ENCODE measurements at regions not wholly inside any gene's neighbourhood (a gene's known extent, or its start where the extent isn't known, plus 50 kb on each side); places are given as distances from the start of the nearest gene placed in this dataset.
"Not testable (repeated sequence)": the region's sequence is repeated elsewhere in the genome, so short reads cannot be mapped to it uniquely, and the experiment has no call there.

DNA sequence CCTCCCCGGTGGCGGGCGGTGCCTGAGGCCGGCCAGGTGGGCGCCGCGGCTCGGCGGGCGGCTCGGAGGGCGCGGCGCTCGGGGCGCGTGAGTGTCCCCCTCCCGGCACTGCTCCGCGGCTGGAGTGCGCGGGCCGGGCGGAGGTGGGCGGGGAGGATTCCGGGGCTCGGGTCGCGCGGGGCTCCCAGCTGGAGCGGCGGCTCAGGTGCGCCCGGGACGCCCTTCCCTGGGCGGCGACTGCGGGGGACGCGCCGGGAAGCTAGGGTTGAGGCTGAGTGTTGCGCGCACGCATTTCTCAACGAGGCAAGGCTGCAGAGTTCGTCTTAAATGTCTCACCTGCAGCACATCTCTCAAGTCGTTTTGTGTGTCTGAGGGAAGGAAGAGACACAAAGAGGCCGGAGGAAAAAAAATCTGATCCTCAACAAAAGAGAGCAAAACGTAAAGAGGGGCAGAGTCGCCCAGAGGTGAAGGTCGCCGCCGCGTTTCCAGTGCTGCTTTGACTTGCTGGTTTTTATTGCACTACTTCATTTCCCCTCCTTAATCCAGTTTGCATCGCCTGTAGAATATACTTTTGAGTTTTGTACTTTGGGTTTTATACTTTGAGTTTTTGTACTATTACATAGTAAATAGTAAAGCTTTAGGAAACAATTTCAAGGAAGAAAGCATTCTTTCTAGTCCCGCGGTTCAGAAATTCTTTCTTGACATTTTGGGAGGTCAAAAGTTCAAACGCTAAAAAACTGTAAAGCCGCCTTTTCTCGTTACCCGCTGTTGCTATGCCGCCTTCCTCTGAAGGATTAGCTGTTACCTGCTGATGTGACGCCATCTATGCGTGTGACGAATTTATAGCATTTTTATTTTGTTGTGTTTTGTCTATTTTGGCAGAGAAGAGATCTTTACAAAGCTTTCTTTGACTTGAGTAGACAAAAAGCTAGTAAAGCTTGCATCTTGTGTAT, 106.5 kb upstream of the STOX2 start:
- H3K27me3 Mint-ChIP-seq (ENCODE audit: low read depth) = peaks cover 66% of the 10 kb centered on the region
- DNase-seq (no peak), ATAC-seq (peak; percentile 49 to 61)
- H3K4me3 Mint-ChIP-seq = peak overlapping the region; percentile 64
- no peaks in the 10 kb centered on the region for H3K36me3 Mint-ChIP-seq (ENCODE audit: insufficient read depth)
- H3K4me1 Mint-ChIP-seq (ENCODE audit: low read depth) = peaks cover 12% of the 10 kb centered on the region
- H3K9me3 Mint-ChIP-seq = peaks cover 10% of the 10 kb centered on the region

DNA sequence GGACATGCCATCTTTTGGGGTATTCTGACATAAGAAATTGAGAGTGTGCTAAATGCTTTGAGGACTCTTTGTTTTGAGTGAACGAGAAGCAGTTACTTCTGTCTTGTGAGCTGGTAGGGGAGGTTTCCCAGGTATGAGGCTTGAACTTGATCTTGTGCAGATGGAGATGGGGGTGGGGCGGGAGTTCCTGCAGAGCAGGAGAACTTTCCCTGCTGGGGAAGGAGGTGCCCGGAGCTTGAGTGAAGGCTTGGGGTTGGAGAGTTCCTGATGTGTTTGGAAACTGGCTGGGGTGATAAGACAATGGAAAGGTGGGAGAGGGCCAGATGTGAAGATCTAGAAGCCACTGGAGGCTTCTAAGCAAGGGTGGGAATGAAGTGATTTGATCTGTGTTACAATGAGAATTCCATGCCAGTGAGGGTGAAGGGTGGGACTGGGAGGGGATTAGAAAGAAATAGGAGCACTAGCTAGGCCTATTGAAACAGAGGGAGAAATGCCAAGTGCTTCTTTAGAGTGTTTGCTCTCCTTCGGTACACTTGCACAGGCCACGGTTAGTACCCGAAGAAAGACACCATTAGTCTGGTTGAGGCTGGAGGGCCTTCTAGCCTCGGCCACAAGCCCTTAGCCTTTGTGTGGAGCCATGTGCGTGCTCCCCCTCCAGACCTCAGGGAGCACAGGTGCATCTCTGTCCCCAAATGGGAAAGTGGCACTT, 103.5 kb upstream of the STOX2 start:
- no peak for ATAC-seq

DNA sequence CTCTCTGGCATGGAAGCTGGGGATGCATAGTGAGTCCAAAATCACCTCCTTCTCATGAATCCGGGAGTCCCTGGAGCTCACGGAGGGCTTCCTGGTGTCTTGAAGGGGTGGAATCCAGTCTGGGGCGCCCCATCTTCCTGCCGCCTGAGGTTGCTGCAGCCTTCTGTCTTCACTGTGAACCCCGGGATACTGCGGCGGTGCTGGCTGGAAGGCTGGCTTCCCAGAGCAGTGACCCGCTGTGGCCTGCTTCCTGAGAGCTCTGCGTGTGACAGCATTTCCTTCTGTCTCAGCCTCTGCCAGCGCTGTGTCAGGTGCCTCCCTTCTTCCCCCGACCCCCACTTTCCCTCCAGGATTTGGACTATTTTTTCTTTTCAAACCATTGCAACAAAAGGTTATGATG, 98.8 kb upstream of the STOX2 start:
- peaks cover 16% of the 10 kb centered on the region for H3K27me3 Mint-ChIP-seq (ENCODE audit: low read depth)
- H3K9me3 Mint-ChIP-seq = no peaks in the 10 kb centered on the region
- ATAC-seq (no peak), DNase-seq (no peak)
- no peaks in the 10 kb centered on the region for H3K36me3 Mint-ChIP-seq (ENCODE audit: insufficient read depth)
- H3K4me1 Mint-ChIP-seq (ENCODE audit: low read depth) = no peaks in the 10 kb centered on the region
- H3K4me3 Mint-ChIP-seq = no peak overlapping the region

More for the DNA sequence above, 103.5 kb upstream of the STOX2 start:
- DNase-seq = no peak
- Mint-ChIP-seq H3K4me3 (no peak overlapping the region), H3K4me1 (ENCODE audit: low read depth) (peaks cover 11% of the 10 kb centered on the region), H3K9me3 (no peaks in the 10 kb centered on the region), H3K36me3 (ENCODE audit: insufficient read depth) (no peaks in the 10 kb centered on the region), H3K27me3 (ENCODE audit: low read depth) (peaks cover 49% of the 10 kb centered on the region)

DNA sequence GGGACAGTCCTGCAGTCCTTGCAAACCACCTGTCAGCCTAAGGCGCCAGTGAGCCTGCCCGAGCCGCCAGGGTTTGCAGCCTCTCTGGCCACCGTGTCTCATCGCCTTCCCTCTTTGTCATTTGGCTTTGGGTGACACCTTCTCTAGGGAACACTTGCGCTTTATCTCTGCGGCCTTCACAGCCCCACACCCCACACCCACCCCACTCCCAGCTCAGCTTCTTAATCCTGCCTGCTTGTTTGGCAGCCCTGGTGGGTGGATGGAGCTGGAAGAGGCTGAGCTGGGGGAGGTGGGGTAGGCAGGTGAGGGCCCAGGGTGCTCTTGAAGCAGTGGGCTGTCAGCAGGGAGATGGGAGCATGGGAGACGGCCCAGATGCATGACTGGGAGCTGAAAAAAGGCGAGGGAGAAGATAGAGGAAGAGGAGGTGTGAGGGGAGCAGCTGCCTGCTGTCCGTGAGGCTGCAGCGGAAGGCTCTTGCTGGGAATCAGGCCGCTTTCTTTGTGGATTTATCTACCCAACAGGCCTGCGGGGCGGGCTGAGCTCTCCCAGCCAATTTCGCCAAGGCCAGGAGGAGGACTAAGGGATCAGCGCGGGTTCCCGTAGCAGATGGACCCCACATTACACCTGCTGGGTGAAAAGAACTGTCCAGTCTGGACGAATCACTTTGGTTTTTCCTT, 97.5 kb upstream of the STOX2 start:
- DNase-seq (no peak), ATAC-seq (no peak)
- Mint-ChIP-seq H3K9me3 (no peaks in the 10 kb centered on the region), H3K27me3 (ENCODE audit: low read depth) (peaks cover 11% of the 10 kb centered on the region), H3K4me3 (no peak overlapping the region), H3K36me3 (ENCODE audit: insufficient read depth) (no peaks in the 10 kb centered on the region), H3K4me1 (ENCODE audit: low read depth) (no peaks in the 10 kb centered on the region)

DNA sequence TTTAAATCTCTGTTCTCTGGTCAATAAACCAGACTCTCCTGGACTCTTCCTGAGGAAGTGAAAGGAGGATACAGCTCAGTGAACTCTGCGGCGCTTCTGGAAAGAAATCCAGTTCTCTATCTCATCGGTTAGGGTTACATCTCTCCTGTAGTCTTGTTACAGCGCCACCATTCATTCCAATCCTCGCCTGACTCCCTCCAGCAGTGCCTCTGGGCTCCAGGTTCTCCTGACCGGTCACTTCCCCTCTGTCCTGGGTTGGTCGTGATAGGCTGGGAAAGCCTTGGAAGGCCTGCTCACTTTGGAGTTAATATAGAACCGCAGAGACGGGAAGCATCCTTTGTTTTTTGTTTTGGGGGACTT, 97.0 kb upstream of the STOX2 start:
- no peak for ATAC-seq
- Mint-ChIP-seq H3K27me3 (ENCODE audit: low read depth) (peaks cover 7% of the 10 kb centered on the region), H3K36me3 (ENCODE audit: insufficient read depth) (no peaks in the 10 kb centered on the region)

DNA sequence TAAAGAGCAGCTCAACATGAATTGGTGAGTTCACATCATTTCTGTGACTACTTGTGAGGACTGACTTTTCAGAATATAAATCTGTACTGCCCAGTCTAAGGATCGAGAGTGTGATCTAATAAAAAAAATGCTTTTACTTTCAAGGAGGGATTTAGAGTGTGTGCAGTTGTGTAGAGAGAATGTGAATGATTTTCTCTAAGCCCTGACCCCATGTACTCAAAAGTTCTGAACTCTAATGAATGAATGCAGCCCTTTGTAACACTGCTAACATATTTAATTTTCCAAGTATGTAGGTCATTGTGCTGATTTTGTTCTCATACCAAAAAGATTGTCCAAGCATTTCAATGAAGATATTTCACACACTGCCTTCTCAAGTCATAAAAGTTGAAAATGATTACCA, 92.5 kb upstream of the STOX2 start:
- H3K9me3 Mint-ChIP-seq = no peaks in the 10 kb centered on the region
- H3K4me3 Mint-ChIP-seq = no peak overlapping the region
- DNase-seq = no peak
- peaks cover 3% of the 10 kb centered on the region for H3K27me3 Mint-ChIP-seq (ENCODE audit: low read depth)
- no peaks in the 10 kb centered on the region for H3K4me1 Mint-ChIP-seq (ENCODE audit: low read depth)
- no peaks in the 10 kb centered on the region for H3K36me3 Mint-ChIP-seq (ENCODE audit: insufficient read depth)
- no peak for ATAC-seq

More for the DNA sequence above, 97.0 kb upstream of the STOX2 start:
- H3K4me3 Mint-ChIP-seq = no peak overlapping the region
- no peaks in the 10 kb centered on the region for H3K9me3 Mint-ChIP-seq
- no peaks in the 10 kb centered on the region for H3K4me1 Mint-ChIP-seq (ENCODE audit: low read depth)
- no peak for DNase-seq

DNA sequence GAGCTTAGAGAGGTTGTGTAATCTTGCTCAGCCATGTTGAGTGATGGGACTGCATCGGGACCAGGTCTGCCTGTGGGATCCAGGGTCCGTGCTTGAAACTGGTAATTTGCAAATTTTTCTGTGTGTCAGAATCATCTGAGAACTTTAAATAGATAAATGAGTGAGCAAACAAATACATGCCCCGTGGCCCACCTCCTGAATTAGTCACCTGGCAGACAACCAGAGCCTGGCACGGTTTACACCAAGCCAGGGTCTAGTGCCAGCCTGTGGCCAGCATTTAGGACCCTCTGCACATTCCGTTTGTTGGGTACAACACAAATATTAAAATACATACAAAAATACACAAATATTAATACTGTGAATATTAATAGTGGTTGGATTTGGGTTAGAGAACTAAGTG, 90.6 kb upstream of the STOX2 start:
- Mint-ChIP-seq H3K9me3 (no peaks in the 10 kb centered on the region), H3K4me3 (no peak overlapping the region)
- ATAC-seq = no peak

DNA sequence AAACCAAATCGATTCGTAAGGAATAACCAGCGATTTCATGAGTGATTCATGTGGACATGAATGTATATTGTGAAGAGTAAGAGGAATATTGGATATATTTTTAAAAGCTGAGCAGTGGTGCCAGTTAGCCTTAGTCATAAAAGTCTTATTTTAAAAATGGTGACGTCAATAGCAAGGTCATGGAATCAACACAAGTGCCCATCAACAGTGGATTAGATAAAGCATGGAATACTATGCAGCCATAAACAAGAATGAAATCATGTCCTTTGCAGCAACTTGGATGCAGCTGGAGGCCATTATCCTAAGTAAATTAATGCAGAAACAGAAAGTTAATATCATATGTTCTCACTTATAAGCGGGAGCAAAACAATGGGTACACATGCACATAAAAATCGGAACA, 89.0 kb upstream of the STOX2 start:
- no peak for ATAC-seq
- H3K4me1 Mint-ChIP-seq (ENCODE audit: low read depth) = no peaks in the 10 kb centered on the region
- no peak for DNase-seq
- H3K36me3 Mint-ChIP-seq (ENCODE audit: insufficient read depth) = no peaks in the 10 kb centered on the region
- H3K27me3 Mint-ChIP-seq (ENCODE audit: low read depth) = peaks cover 3% of the 10 kb centered on the region
- no peaks in the 10 kb centered on the region for H3K9me3 Mint-ChIP-seq
- no peak overlapping the region for H3K4me3 Mint-ChIP-seq

More for the DNA sequence above, 90.6 kb upstream of the STOX2 start:
- Mint-ChIP-seq H3K27me3 (ENCODE audit: low read depth) (peaks cover 3% of the 10 kb centered on the region), H3K36me3 (ENCODE audit: insufficient read depth) (no peaks in the 10 kb centered on the region), H3K4me1 (ENCODE audit: low read depth) (no peaks in the 10 kb centered on the region)
- no peak for DNase-seq

DNA sequence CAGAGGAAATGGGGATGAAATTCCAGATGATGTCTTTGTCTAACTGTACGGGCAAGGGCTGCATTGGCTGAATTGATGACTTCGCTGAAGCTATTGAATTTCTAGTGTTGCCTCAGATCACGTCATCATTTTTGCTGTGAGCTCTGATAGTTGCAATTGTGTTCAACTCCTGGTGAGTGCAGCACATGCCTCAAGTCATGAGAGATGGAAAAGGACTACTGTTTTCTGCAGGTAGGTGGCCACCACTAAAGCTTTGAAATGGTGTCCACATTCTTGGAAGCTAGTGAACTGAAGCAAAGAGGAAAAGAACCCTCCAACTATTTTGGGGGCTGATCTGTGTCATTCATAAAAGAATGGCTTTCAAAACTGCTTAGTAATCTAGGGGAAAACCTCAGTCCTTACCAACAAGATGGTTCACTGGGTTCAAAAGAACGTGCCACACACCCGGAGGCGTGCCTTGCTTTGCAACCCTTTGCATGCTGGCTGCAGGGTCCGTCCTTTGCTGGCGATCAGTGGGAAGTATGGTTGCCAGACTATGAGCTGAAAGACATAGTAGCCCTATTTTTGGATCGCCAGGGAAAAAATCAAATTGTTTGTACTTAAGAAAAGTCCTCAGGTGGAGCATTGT, 88.1 kb upstream of the STOX2 start:
- Mint-ChIP-seq H3K9me3 (no peaks in the 10 kb centered on the region), H3K4me3 (no peak overlapping the region), H3K27me3 (ENCODE audit: low read depth) (peaks cover 3% of the 10 kb centered on the region), H3K36me3 (ENCODE audit: insufficient read depth) (no peaks in the 10 kb centered on the region), H3K4me1 (ENCODE audit: low read depth) (no peaks in the 10 kb centered on the region)
- ATAC-seq (no peak), DNase-seq (no peak)

DNA sequence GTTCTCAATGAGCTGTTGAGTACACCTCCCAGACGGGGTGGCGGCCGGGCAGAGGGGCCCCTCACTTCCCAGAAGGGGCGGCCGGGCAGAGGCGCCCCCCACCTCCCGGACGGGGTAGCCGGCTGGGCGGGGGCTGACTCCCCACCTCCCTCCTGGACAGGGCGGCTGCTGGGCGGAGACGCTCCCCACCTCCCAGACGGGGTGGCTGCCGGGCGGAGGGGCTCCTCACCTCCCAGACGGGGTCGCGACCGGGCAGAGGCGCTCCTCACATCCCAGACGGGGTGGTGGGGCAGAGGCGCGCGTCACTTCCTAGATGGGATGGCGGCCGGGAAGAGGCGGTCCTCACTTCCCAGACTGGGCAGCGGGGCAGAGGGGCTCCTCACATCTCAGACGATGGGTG, 86.5 kb upstream of the STOX2 start:
- H3K27me3 Mint-ChIP-seq (ENCODE audit: low read depth); H3K4me1 Mint-ChIP-seq (ENCODE audit: low read depth); H3K9me3 Mint-ChIP-seq; ATAC-seq; H3K36me3 Mint-ChIP-seq (ENCODE audit: insufficient read depth); DNase-seq; H3K4me3 Mint-ChIP-seq: not testable (repeated sequence)

DNA sequence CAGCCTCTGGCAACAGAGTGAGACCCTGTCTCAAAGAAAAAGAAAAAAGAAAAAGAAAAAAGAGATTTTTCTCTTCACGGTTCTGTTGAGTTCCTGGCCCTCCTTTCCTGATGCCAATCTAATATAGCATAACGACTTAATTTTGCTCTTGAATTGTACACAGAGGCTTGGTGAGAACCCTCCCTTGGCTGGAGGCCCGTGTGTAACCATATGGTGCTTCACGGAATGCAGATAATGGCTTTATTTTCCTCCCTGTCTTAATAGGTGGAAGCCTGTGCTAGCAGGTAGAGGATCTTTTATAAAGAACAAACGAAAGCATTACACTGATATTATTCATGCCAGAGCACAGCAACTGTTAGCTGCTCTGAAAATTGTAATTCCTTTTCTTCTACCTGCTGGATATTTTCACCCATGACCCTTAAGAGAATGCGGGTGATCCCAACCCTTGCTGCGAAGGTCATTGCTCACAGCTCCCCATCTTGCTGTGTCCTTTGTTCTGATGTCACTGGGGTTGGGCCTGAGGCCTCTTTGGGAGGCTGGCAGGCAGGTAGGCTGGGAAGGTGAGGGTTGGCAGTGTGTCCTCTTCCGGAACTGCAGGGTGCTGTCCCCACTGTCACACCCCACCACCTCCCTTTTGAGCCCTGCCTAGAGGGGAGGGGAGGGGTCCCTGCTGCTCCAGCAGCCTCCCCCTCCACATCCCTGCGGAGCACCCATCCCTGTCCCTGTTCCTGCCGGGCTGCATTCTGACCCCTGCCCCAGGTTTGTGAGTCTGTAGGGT, 83.8 kb upstream of the STOX2 start:
- no peaks in the 10 kb centered on the region for H3K4me1 Mint-ChIP-seq (ENCODE audit: low read depth)
- no peaks in the 10 kb centered on the region for H3K36me3 Mint-ChIP-seq (ENCODE audit: insufficient read depth)
- no peaks in the 10 kb centered on the region for H3K9me3 Mint-ChIP-seq
- no peak for DNase-seq
- no peak for ATAC-seq
- H3K27me3 Mint-ChIP-seq (ENCODE audit: low read depth) = no peaks in the 10 kb centered on the region
- H3K4me3 Mint-ChIP-seq = no peak overlapping the region

DNA sequence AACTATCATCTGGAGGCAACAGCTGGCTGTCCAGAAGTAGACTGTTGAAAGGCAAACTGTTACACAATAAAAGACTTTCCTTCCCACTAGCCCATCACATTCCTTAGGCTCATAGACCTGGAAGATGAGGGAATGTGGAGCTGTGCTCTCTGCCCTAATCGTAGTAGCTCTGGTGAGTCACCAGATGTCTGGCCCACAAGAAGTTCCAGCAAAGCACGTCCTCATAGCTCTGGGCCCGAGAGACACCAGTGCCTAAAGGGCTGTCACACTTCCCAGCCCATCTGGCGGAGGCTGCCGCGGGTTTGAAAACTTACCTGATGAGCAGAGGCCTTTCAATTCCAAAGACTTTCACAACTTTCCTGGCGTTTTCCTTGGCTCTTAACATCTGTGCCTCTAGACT, 81.7 kb upstream of the STOX2 start:
- Mint-ChIP-seq H3K4me3 (no peak overlapping the region), H3K4me1 (ENCODE audit: low read depth) (peaks cover 7% of the 10 kb centered on the region), H3K9me3 (no peaks in the 10 kb centered on the region), H3K36me3 (ENCODE audit: insufficient read depth) (no peaks in the 10 kb centered on the region), H3K27me3 (ENCODE audit: low read depth) (no peaks in the 10 kb centered on the region)
- no peak for ATAC-seq
- DNase-seq = no peak

DNA sequence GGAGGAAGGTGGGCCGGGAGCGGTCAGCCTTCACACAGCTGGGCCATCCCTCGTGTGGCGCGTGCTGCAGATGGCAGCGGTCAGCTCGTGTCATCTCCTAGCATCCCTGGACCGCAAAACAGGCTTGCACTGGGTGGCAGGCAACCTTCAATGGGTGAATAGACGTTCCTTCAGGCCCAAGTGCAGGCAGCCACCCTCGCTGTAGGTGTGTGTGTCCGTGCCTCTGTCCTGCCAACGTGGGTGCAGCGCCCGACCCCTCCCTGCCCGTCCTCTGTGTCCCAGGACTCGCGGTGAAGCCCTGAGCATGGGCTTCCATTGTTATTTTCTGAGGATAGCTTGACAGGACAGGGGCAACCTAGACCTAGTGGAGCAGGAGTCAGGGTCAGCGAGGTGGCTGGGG, 79.8 kb upstream of the STOX2 start:
- no peak for ATAC-seq
- Mint-ChIP-seq H3K4me1 (ENCODE audit: low read depth) (peaks cover 10% of the 10 kb centered on the region), H3K36me3 (ENCODE audit: insufficient read depth) (no peaks in the 10 kb centered on the region), H3K9me3 (no peaks in the 10 kb centered on the region), H3K27me3 (ENCODE audit: low read depth) (no peaks in the 10 kb centered on the region), H3K4me3 (no peak overlapping the region)
- DNase-seq = no peak

DNA sequence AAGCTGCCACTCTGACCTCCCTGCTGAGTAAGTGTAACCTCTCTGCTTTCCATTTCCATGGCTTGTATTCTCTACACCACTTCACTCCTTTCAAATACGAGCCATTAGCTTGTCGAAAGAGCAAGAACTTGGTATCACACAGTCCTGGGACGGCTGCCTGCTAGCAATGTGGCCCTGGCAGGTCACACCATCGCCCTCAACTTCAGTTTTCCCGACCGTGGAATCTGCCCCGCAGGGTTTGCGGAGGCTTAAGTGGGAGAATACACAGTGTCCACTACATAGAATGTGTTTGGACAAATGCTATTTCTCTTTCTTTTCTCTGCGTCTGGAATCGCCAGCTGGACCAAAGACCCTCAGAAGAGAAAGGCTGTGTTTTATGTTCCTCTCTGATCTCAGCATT, 78.6 kb upstream of the STOX2 start:
- peaks cover 10% of the 10 kb centered on the region for H3K4me1 Mint-ChIP-seq (ENCODE audit: low read depth)
- H3K9me3 Mint-ChIP-seq = no peaks in the 10 kb centered on the region
- no peak for ATAC-seq
- no peak for DNase-seq
- no peaks in the 10 kb centered on the region for H3K27me3 Mint-ChIP-seq (ENCODE audit: low read depth)
- no peaks in the 10 kb centered on the region for H3K36me3 Mint-ChIP-seq (ENCODE audit: insufficient read depth)
- no peak overlapping the region for H3K4me3 Mint-ChIP-seq

Measured in activated T-cell treated with anti-CD3 and anti-CD28 coated beads, Interleukin-2, amount 50 U/mL, for 4 hours (primary cell).